Stimulated activated CD4-positive, alpha-beta T cell treated with anti-CD3 and anti-CD28 coated beads, Interleukin-2, amount 100 ng/mL, for 24 hours (primary cell): ENCODE measurements at regions not wholly inside any gene's neighbourhood (a gene's known extent, or its start where the extent isn't known, plus 50 kb on each side); places are given as distances from the start of the nearest gene placed in this dataset.
"Not testable (repeated sequence)": the region's sequence is repeated elsewhere in the genome, so short reads cannot be mapped to it uniquely, and the experiment has no call there.

Source experiments
- DNase-seq, 2 donors: peaks; one replicate each; pipeline ENCODE4 v3.0.0-alpha.2; 2020

GRCh38 chr9:96062031-96062430 is 186.5 kb downstream of the ERCC6L2 start:
- no peak for DNase-seq

- DNase-seq = peak; percentile 33 to 52
Observed at GRCh38 chr9:96061293-96061987, 185.9 kb downstream of the ERCC6L2 start.

- no peak for DNase-seq
Observed at GRCh38 chr9:96058218-96058617, 182.7 kb downstream of the ERCC6L2 start.

GRCh38 chr9:96057155-96057554 is 181.7 kb downstream of the ERCC6L2 start:
- DNase-seq = no peak

- DNase-seq = no peak
Observed at GRCh38 chr9:96056226-96056625, 180.7 kb downstream of the ERCC6L2 start.

- DNase-seq = not testable (repeated sequence)
Observed at GRCh38 chr9:96054248-96054647, 178.8 kb downstream of the ERCC6L2 start.

GRCh38 chr9:96052686-96053085 is 177.2 kb downstream of the ERCC6L2 start:
- no peak for DNase-seq

- DNase-seq = no peak
Observed at GRCh38 chr9:96051423-96051822, 175.9 kb downstream of the ERCC6L2 start.

GRCh38 chr9:96050861-96051155 is 175.3 kb downstream of the ERCC6L2 start:
- no peak for DNase-seq

GRCh38 chr9:96050048-96050860 is 174.8 kb downstream of the ERCC6L2 start:
- no peak for DNase-seq

GRCh38 chr9:96048956-96049831 is 173.7 kb downstream of the ERCC6L2 start:
- no peak for DNase-seq

- peak in 1 of 2 donors; percentile 26 for DNase-seq
Observed at GRCh38 chr9:96048104-96048955, 172.8 kb downstream of the ERCC6L2 start.

- DNase-seq = no peak
Observed at GRCh38 chr9:96047741-96048103, 172.2 kb downstream of the ERCC6L2 start.

- no peak for DNase-seq
Observed at GRCh38 chr9:96047116-96047639, 171.7 kb downstream of the ERCC6L2 start.

- DNase-seq = no peak
Observed at GRCh38 chr9:96045811-96046210, 170.3 kb downstream of the ERCC6L2 start.

GRCh38 chr9:96044401-96044800 is 168.9 kb downstream of the ERCC6L2 start:
- no peak for DNase-seq

GRCh38 chr9:96040591-96041461 is 165.3 kb downstream of the ERCC6L2 start:
- no peak for DNase-seq

- no peak for DNase-seq
Observed at GRCh38 chr9:96038914-96039313, 163.4 kb downstream of the ERCC6L2 start.

GRCh38 chr9:96038271-96038670 is 162.8 kb downstream of the ERCC6L2 start:
- DNase-seq = no peak

GRCh38 chr9:96034553-96035122 is 159.1 kb downstream of the ERCC6L2 start:
- no peak for DNase-seq

GRCh38 chr9:96033896-96034295 is 158.4 kb downstream of the ERCC6L2 start:
- no peak for DNase-seq
